Uterus (tissue), 3 donors: ENCODE measurements at regions not wholly inside any gene's neighbourhood (a gene's known extent, or its start where the extent isn't known, plus 50 kb on each side); places are given as distances from the start of the nearest gene placed in this dataset.
"Not testable (repeated sequence)": the region's sequence is repeated elsewhere in the genome, so short reads cannot be mapped to it uniquely, and the experiment has no call there.

Experiments used
- DNase-seq, 2 donors: peaks; one replicate each; pipeline ENCODE4 v3.0.0-alpha.2; 2019 to 2020
- H3K27ac ChIP-seq, 2 donors: fragments of 200-600 bp; sonication (generic); 1 replicate in 1 of 2; 2 replicates in 1 of 2; pipeline ENCODE4 v1.5.1; 2016 to 2018
- H3K27me3 ChIP-seq, 2 donors: fragments of 200-600 bp; sonication (generic); one replicate each; pipeline ENCODE4 v1.5.1; 2018 to 2019; ENCODE audit warnings: control low read depth in 1 of 2
- H3K36me3 ChIP-seq, 2 donors: fragments of 200-600 bp; sonication (generic); one replicate each; pipeline ENCODE4 v1.5.1; 2019; ENCODE audit warnings: control low read depth in 1 of 2
- H3K4me1 ChIP-seq, 2 donors: fragments of 200-600 bp; sonication (generic); one replicate each; pipeline ENCODE4 v1.5.1; 2018 to 2019; ENCODE audit warnings: control low read depth in 1 of 2
- H3K4me3 ChIP-seq, 2 donors: fragments of 200-600 bp; sonication (generic); 1 replicate in 1 of 2; 2 replicates in 1 of 2; pipeline ENCODE4 v1.5.1; 2018 to 2019; ENCODE audit warnings: mild to moderate bottlenecking in 1 of 2
- H3K9me3 ChIP-seq, 2 donors: fragments of 200-600 bp; sonication (generic); one replicate each; pipeline ENCODE4 v1.5.1; 2019; ENCODE audit warnings: control low read depth in 1 of 2
- CTCF ChIP-seq, 4 experiments: fragments of 200-600 bp in 2 of 4; fragments of 450-650 bp in 2 of 4; sonication (generic) in 2 of 4; IDR thresholded peaks; one replicate each; pipeline ENCODE4 v1.5.1; 2016 to 2019; ENCODE audit warnings: antibody characterized with exemption in 4 of 4, mild to moderate bottlenecking in 2 of 4, moderate library complexity in 1 of 4
- POLR2A ChIP-seq, 2 donors: fragments of 450-650 bp; IDR thresholded peaks; one replicate each; pipeline ENCODE4 v1.6.1; 2016; ENCODE audit warnings: antibody characterized with exemption in 2 of 2, mild to moderate bottlenecking in 1 of 2, moderate library complexity in 1 of 2
- intact Hi-C: fragments of 100-400 bp; cut with DNase I; formaldehyde crosslinking; loops from one replicate; pipeline ENCODE4 v1.15.1; 2023; ENCODE audit warnings: low total_unique reads
- donor health status: DM: yes; HTN: yes; CAD: no.

DNA sequence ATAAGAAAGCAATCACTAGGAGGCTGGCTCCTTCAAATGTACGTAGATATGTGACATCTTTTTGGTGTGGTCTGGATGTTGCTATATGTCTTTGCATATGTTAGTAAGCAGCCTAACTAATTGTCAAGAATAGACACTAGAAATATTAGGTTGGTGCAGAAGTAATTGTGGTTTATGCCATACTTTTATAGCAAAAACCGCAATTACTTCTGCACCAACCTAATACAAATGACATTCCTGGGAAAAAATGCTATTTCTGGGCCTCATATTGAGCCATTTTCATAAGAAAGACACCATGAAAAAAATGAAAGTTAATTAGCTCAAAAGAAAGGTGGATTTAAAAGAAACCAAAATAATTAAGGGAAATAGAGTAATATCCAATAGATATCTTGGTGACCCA lies 555.8 kb downstream of the ZNF385D start:
- Histone ChIP-seq H3K27ac (no peak overlapping the region), H3K9me3 (no peaks in the 10 kb centered on the region), H3K4me1 (no peaks in the 10 kb centered on the region), H3K36me3 (no peaks in the 10 kb centered on the region), H3K27me3 (no peaks in the 10 kb centered on the region), H3K4me3 (no peak overlapping the region)
- intact Hi-C loops = no loop called here
- DNase-seq = no peak
- TF ChIP-seq POLR2A (IDR thresholded peaks at IDR 0.05) = no peak
- no peak for TF ChIP-seq CTCF (IDR thresholded peaks at IDR 0.05)

DNA sequence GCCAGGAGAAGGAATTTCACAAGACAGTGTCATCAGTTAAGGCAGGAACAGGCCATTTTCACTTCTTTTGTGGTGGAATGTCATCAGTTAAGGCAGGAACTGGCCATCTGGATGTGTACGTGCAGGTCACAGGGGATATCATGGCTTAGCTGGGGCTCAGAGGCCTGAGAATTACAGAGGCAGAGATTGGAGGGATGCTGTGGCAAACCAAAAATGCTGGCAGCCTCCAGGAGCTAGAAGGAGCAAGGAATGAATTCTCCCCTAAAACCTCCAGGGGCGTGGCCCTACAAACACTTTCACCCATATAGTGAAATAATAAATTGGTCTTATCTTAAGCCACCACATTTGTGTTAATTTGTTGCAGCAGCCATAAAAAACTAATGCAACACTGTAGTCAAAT lies 557.0 kb downstream of the ZNF385D start:
- H3K4me3 ChIP-seq, intact Hi-C loops, DNase-seq: not testable (repeated sequence)

DNA sequence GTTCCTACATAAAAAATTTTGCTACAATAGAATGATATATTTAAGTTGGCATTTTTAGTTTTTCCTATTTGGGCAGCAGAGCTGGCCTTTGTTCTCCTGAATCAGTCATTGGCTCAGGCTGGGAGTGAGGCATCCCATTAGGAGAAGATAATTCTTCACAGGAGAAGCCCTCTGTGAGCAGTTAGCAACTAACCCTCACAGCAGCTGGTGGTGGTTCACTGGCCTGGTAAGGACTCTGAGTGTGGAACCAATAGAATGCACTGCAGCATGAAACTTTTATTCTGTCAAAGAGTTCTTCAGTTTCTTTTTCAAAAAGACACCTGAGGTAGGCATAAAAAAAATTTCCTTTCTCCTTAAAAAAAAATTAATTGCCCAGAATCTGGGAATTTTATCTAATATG lies 562.6 kb downstream of the ZNF385D start:
- no peaks in the 10 kb centered on the region for H3K36me3 ChIP-seq
- no peaks in the 10 kb centered on the region for H3K27me3 ChIP-seq
- H3K27ac ChIP-seq = no peak overlapping the region
- intact Hi-C loops = no loop called here
- no peaks in the 10 kb centered on the region for H3K4me1 ChIP-seq
- no peak for DNase-seq
- no peak overlapping the region for H3K4me3 ChIP-seq
- no peaks in the 10 kb centered on the region for H3K9me3 ChIP-seq
- TF ChIP-seq CTCF (IDR thresholded peaks at IDR 0.05) = no peak
- TF ChIP-seq POLR2A (IDR thresholded peaks at IDR 0.05) = no peak

More for the DNA sequence above, 557.0 kb downstream of the ZNF385D start:
- H3K9me3 ChIP-seq, H3K36me3 ChIP-seq, H3K27me3 ChIP-seq, H3K27ac ChIP-seq, H3K4me1 ChIP-seq: not testable (repeated sequence)

- Histone ChIP-seq H3K9me3 (no peaks in the 10 kb centered on the region), H3K4me1 (no peaks in the 10 kb centered on the region), H3K4me3 (no peak overlapping the region), H3K36me3 (no peaks in the 10 kb centered on the region), H3K27ac (no peak overlapping the region), H3K27me3 (no peaks in the 10 kb centered on the region)
- TF ChIP-seq POLR2A (IDR thresholded peaks at IDR 0.05) (no peak), CTCF (IDR thresholded peaks at IDR 0.05) (no peak)
- no peak for DNase-seq
- intact Hi-C loops = no loop called here
Measured at GRCh38 chr3:21185816-21186314, 565.1 kb downstream of the ZNF385D start.

DNA sequence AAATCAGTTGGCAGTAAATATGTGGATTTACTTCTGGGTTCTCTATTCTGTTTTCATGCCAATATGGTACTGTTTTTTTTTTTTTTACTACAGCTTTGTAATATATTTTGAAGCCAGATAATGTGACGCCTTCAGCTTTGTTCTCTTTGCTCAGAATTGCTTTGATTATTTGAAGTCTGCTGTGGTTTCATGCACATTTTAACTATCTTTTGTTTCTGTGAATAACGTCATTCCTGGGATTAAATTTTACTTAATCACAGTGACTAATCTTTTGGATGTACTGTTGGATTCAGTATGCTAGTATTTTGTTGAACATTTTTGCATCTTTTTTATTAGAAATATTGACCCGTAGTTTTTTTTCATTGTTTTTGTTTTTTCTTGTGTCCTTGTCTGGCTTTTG lies 576.5 kb downstream of the ZNF385D start:
- no peaks in the 10 kb centered on the region for H3K4me1 ChIP-seq
- peaks cover 0 to 8% of the 10 kb centered on the region in 2 donors for H3K9me3 ChIP-seq
- intact Hi-C loops = no loop called here
- no peak for DNase-seq
- no peak overlapping the region for H3K4me3 ChIP-seq
- no peaks in the 10 kb centered on the region for H3K27me3 ChIP-seq
- no peaks in the 10 kb centered on the region for H3K36me3 ChIP-seq
- H3K27ac ChIP-seq = no peak overlapping the region
- TF ChIP-seq POLR2A (IDR thresholded peaks at IDR 0.05) = no peak
- no peak for TF ChIP-seq CTCF (IDR thresholded peaks at IDR 0.05)

GRCh38 chr3:21170964-21171363 lies 580.0 kb downstream of the ZNF385D start:
- TF ChIP-seq CTCF (IDR thresholded peaks at IDR 0.05) (peak in 1 of 4 experiments; percentile 18), POLR2A (IDR thresholded peaks at IDR 0.05) (no peak)
- no peak overlapping the region for H3K27ac ChIP-seq
- no peaks in the 10 kb centered on the region for H3K36me3 ChIP-seq
- intact Hi-C loops = no loop called here
- no peaks in the 10 kb centered on the region for H3K9me3 ChIP-seq
- no peak overlapping the region for H3K4me3 ChIP-seq
- no peaks in the 10 kb centered on the region for H3K4me1 ChIP-seq
- DNase-seq = no peak
- no peaks in the 10 kb centered on the region for H3K27me3 ChIP-seq
